Activated CD8-positive, alpha-beta memory T cell treated with anti-CD3 and anti-CD28 coated beads, Interleukin-2, amount 10 ng/mL, durations not matched to agents 7 days and 5 days (primary cell): ENCODE measurements at regions not wholly inside any gene's neighbourhood (a gene's known extent, or its start where the extent isn't known, plus 50 kb on each side); places are given as distances from the start of the nearest gene placed in this dataset.
A peak's percentile ranks its signal among the peaks of the same experiment; 100 is the strongest.

Source experiments
- ATAC-seq: fragments of 150-1000 bp; cut with Tn5 transposase; one replicate; pipeline ENCODE4 v1.10.0; 2021; ENCODE audit warnings: moderate library complexity
- CTCF ChIA-PET: fragments of 350-600 bp; sonication (Branson Sonifier 250); formaldehyde crosslinking; loops from one replicate; lab custom pipeline; 2021; ENCODE audit warnings: antibody characterized with exemption; lab: Charles Lee
- DNase-seq: peaks from one replicate; pipeline ENCODE4 v3.0.0-alpha.2; 2020
- H3K27ac Mint-ChIP-seq: one replicate; pipeline ENCODE4 v1.8.0; 2021; ENCODE audit warnings: mild to moderate bottlenecking, mixed read lengths
- H3K27me3 Mint-ChIP-seq: one replicate; pipeline ENCODE4 v1.8.0; 2021; ENCODE audit warnings: mixed read lengths
- H3K36me3 Mint-ChIP-seq: one replicate; pipeline ENCODE4 v1.8.0; 2021; ENCODE audit warnings: mild to moderate bottlenecking, mixed read lengths
- H3K4me1 Mint-ChIP-seq: one replicate; pipeline ENCODE4 v1.8.0; 2021; ENCODE audit warnings: mixed read lengths
- H3K4me3 Mint-ChIP-seq: one replicate; pipeline ENCODE4 v1.8.0; 2021; ENCODE audit warnings: mild to moderate bottlenecking, moderate library complexity, mixed read lengths
- H3K9me3 Mint-ChIP-seq: one replicate; pipeline ENCODE4 v1.8.0; 2022; ENCODE audit warnings: low read depth, mixed read lengths

DNA sequence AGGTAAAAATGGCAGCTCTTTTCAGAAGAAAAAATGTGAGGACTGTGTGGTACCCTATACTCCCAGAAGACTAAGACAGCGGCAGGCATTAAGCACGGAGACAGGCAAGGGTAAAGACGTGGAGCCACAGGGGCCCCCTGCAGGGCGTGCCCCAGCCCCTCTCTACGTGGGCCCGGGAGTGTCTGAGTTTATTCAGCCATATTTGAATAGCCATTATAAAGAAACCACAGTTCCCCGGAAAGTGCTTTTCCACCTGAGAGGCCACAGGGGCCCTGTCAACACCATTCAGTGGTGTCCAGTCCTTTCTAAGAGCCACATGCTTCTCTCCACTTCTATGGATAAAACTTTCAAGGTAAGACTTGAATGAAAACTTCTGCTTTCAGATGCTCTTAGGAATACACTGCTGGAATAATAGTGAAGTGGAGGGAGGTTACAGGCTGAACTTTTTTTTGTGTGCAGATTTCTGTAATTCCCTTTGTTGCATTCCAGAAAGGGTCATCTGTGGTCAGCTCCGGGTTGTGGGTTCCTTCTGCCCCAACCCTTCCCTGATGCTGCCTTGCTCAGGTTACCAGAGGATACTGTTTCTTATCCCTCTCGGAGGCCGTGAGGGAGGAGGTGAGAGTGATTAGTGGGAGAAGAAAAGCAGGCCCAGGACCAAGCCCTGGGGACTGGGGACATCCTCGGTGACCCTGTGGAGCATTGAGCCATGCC is 58.4 kb downstream of the SLC25A47 start:
- no peaks in the 10 kb centered on the region for H3K27me3 Mint-ChIP-seq
- H3K36me3 Mint-ChIP-seq = no peaks in the 10 kb centered on the region
- CTCF ChIA-PET = interaction anchor here (4.4 to 10.2 kb wide), 4 partner anchors 14 to 273 kb away, joined by 30 to 177 read pairs (median 80); no protein-coding TSS in a partner anchor
- H3K27ac Mint-ChIP-seq = no peak overlapping the region
- peaks cover 19% of the 10 kb centered on the region for H3K4me1 Mint-ChIP-seq
- H3K4me3 Mint-ChIP-seq = no peak overlapping the region
- DNase-seq (no peak), ATAC-seq (no peak)
- no peaks in the 10 kb centered on the region for H3K9me3 Mint-ChIP-seq

DNA sequence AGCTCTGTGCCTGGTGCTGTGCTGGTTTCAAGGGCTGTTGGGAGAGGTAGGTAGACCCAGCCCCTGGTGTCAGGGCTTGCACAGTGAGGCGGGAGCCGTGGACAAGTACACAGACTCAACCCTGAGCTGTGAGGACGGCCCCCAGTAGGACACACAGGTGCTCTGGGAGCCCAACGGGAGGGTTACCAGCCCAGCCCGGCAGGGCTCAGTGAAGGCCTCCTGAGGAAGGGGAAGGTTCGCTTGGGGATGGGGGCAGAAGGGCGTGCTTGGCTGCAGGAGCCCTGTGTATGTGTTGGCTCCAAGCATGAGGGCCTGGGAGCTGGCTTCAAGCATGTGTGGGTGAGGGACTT is 58.9 kb downstream of the SLC25A47 start:
- Mint-ChIP-seq H3K4me3 (no peak overlapping the region), H3K27ac (no peak overlapping the region), H3K27me3 (no peaks in the 10 kb centered on the region), H3K4me1 (peaks cover 13% of the 10 kb centered on the region), H3K36me3 (no peaks in the 10 kb centered on the region), H3K9me3 (no peaks in the 10 kb centered on the region)
- ATAC-seq (no peak), DNase-seq (no peak)
- CTCF ChIA-PET = interaction anchor here (1.1 to 10.2 kb wide), 12 partner anchors 13 to 281 kb away, joined by 3 to 177 read pairs (median 7); no protein-coding TSS in a partner anchor

DNA sequence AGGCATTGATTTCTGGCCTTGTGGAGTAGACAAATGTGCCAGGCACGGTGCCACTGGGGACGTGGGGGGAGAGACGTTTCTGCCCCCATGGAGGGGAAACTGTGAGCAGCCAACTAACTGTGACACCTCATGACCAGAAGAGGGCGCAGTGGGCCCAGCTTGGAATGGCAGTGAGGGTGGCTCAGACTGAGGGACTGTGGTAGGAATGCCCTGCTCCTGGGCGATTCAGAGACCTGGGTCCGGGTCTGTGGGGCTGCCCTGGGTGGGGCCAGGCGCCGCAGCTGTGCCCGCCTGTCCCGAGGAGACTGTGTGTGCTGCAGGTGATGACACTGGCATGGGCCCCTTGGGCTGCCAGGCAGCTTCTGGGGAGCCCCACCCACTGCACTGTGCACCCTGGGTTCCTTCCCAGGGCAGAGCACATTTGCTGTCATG is 60.6 kb downstream of the SLC25A47 start:
- Mint-ChIP-seq H3K27ac (no peak overlapping the region), H3K27me3 (no peaks in the 10 kb centered on the region), H3K4me1 (peaks cover 6% of the 10 kb centered on the region), H3K36me3 (no peaks in the 10 kb centered on the region), H3K4me3 (no peak overlapping the region), H3K9me3 (no peaks in the 10 kb centered on the region)
- ATAC-seq = peak; percentile 88
- CTCF ChIA-PET = interaction anchor here (0.8 to 10.2 kb wide), 32 partner anchors 9 to 277 kb away, joined by 3 to 177 read pairs (median 5); a partner anchor contains a TSS
- peak; percentile 77 for DNase-seq

DNA sequence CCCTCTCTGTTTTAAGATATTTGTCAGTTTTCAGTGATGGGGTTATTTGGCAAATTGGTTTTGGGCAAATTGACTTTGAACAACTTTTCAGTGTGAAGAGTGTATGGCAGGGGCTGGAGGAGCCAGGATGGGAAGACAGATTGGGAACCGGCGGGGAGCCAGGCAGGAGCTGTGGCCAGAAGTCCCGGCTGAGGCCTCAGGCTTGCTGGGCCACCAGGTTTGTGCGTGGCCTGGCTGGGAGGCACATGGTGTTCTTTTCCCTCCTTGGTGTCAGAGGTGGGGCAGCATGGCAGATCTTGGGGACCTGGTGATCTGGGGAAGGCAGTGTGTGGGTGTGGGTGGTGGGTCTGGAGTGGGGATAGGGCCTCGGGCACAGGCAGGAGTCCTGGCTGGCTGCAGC is 61.1 kb downstream of the SLC25A47 start:
- H3K27ac Mint-ChIP-seq = peak overlapping the region; percentile 44
- H3K27me3 Mint-ChIP-seq = no peaks in the 10 kb centered on the region
- DNase-seq (no peak), ATAC-seq (no peak)
- peaks cover 4% of the 10 kb centered on the region for H3K4me1 Mint-ChIP-seq
- H3K36me3 Mint-ChIP-seq = no peaks in the 10 kb centered on the region
- no peak overlapping the region for H3K4me3 Mint-ChIP-seq
- CTCF ChIA-PET = interaction anchor here (1.0 to 10.2 kb wide), 29 partner anchors 9 to 402 kb away, joined by 3 to 177 read pairs (median 5); a partner anchor contains a TSS
- no peaks in the 10 kb centered on the region for H3K9me3 Mint-ChIP-seq

DNA sequence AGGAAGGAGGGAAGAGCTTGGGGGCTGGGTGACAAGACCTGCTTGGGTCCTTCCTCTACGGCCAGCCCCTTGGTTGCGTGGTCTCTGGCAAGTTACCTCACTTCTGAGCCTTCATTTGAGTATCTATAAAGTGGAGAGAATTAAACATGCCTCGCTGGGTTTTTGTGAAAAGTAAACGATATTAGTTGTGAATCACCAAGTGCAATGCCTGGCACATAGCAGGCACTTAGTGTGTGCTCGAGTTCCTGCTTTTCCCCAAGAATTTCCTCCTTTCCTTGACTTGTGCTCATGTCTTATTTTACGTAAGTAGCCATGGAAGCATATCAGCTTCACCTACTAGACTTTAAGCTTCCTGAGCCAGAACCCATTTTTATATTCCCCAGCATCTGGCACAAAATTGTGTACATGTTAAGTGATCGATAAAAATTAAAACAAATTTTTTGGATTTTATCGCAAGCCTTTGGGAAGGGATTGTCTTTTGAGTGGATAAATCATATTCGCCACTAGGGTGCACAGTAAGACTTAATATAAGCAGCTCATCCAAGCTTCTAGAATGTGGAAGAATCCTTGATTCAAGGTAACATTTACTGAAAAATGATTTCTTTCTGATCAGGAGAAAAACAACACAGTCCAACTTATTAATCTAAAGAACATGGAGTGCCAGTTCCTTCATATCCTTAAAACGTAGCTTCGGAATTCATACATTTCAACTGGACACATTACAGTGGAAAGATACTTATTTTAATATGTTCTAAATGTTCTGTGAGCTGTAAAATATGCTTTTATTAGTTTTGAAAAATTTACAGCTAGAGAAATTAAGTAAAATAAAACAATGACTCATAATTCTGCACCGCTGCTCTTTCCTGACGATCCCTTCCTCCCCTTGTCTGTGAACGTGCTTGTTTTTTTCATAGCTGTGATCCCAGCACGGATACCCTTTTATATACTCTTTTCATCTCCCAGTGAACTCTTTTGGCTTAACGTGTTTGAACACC is 62.0 kb downstream of the SLC25A47 start:
- Mint-ChIP-seq H3K27me3 (no peaks in the 10 kb centered on the region), H3K4me3 (no peak overlapping the region), H3K27ac (no peak overlapping the region), H3K36me3 (no peaks in the 10 kb centered on the region), H3K9me3 (no peaks in the 10 kb centered on the region), H3K4me1 (peaks cover 4% of the 10 kb centered on the region)
- DNase-seq = no peak
- ATAC-seq = no peak
- CTCF ChIA-PET = interaction anchor here (0.7 to 10.2 kb wide), 33 partner anchors 10 to 1242 kb away, joined by 3 to 177 read pairs (median 4); a partner anchor contains a TSS

DNA sequence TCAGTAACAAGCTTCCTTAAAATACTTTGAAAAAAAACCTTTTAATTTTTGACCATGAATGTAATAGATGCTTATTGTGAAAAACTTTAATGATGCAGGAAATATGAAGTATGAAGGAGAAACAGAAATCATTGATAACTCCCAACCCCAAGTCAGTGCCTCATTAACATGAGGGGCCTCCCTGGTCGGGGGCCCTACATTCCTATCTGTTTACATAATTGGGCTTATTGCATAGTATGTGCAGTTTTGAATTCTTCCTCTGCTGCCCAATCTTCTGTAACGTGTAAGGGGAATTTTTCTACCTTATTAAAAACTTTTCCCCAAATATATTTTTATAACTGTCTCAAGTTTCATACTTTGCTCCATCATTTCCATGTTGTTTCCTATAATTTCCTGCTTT is 63.0 kb downstream of the SLC25A47 start:
- H3K27ac Mint-ChIP-seq = no peak overlapping the region
- no peaks in the 10 kb centered on the region for H3K9me3 Mint-ChIP-seq
- no peaks in the 10 kb centered on the region for H3K27me3 Mint-ChIP-seq
- peaks cover 4% of the 10 kb centered on the region for H3K4me1 Mint-ChIP-seq
- no peak for DNase-seq
- ATAC-seq = no peak
- H3K4me3 Mint-ChIP-seq = no peak overlapping the region
- CTCF ChIA-PET = interaction anchor here (0.6 to 10.2 kb wide), 13 partner anchors 9 to 1241 kb away, joined by 3 to 177 read pairs (median 4); no protein-coding TSS in a partner anchor
- no peaks in the 10 kb centered on the region for H3K36me3 Mint-ChIP-seq

DNA sequence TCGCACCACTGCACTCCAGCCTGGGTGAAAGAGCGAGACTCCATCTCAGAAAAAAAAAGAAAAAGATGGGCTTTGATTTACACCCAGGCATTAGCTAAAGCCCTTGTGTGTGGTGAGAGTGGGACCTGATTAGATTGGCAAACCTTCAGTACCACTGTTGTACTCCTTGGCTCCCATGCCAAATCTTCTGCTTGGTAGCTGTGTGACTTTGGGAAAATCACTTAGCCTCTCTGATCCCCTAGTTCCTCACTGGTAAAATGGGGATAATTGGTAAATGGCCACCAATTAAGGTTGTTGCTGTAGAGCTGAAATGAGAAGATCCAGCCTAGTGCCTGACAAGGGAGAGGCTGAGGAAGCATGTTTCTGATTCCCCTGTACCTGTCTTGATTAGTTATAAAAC is 63.7 kb downstream of the SLC25A47 start:
- Mint-ChIP-seq H3K4me3 (no peak overlapping the region), H3K27me3 (no peaks in the 10 kb centered on the region), H3K4me1 (peaks cover 4% of the 10 kb centered on the region), H3K9me3 (no peaks in the 10 kb centered on the region), H3K36me3 (no peaks in the 10 kb centered on the region), H3K27ac (no peak overlapping the region)
- CTCF ChIA-PET = interaction anchor here (1.0 to 10.2 kb wide), 5 partner anchors 9 to 268 kb away, joined by 3 to 177 read pairs (median 6); no protein-coding TSS in a partner anchor
- ATAC-seq = no peak
- no peak for DNase-seq

DNA sequence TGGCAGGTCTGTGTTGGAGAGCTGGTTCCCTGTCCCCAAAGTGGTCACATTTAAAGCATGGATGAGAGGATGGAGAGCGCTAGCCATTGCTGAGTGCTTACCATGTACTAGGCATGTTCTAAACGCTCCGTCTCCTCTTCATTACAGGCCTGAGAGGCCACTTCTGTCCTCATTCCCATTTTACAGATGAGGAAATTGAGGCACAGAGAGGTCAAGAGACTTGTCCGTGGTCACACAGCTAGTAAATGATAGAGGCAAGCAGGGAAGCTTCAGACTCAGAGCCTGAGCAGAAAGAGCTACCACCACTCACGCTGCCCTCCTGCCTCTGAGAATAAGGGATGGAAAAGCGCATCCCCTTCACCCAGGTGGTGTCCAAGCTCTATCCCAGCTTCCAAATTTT is 64.3 kb downstream of the SLC25A47 start:
- H3K9me3 Mint-ChIP-seq = no peaks in the 10 kb centered on the region
- H3K4me3 Mint-ChIP-seq = no peak overlapping the region
- H3K27me3 Mint-ChIP-seq = no peaks in the 10 kb centered on the region
- CTCF ChIA-PET = interaction anchor here (1.0 to 10.2 kb wide), 5 partner anchors 10 to 267 kb away, joined by 3 to 177 read pairs (median 6); no protein-coding TSS in a partner anchor
- peaks cover 4% of the 10 kb centered on the region for H3K4me1 Mint-ChIP-seq
- H3K27ac Mint-ChIP-seq = no peak overlapping the region
- ATAC-seq (no peak), DNase-seq (no peak)
- H3K36me3 Mint-ChIP-seq = no peaks in the 10 kb centered on the region

DNA sequence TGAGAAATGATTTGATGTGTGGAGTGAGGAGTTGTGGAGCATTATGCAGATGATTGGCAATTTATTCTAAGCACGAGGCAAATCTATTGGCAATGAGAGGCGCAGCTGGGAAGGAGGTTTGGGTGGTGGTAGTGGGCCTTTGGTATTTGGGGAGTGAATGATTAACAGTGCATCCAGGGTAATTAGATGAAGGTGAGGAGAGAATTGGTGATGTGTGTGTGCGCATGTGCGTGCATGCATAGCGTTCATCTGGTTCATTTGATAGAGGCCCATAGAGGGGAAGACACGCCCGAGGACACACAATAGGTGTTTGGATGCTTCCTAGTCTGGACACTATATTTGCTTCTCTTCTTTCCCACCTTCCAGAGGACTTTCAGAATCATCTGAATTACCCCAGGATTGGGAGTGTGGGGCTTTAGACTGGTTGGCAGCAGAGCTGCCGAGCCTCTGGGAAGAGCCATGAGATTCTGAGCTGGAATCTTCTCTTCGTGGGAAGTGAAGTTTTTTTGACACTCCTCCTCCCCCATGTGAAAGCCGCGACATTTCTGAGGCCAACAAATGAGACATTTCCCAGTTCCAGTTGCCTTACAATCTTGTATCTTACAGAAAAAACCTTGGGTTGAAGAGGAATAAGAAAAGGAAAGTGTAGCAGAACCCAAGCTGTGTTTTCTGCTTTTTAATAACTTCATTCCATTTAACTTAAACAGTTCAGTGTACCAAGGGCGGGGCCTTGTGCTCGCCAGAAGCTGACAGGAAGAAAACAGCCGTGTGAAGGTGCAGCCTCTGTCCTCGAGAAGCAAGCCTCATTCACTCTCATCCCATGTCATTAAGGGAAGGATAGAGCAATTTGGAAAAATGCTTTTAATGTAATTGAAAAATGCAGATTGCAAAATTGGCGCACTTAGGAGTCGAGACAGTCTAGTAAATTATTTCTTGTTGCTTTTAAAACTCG is 65.2 kb downstream of the SLC25A47 start:
- Mint-ChIP-seq H3K27ac (no peak overlapping the region), H3K4me3 (no peak overlapping the region), H3K36me3 (no peaks in the 10 kb centered on the region), H3K9me3 (no peaks in the 10 kb centered on the region), H3K4me1 (peaks cover 4% of the 10 kb centered on the region), H3K27me3 (no peaks in the 10 kb centered on the region)
- ATAC-seq (no peak), DNase-seq (no peak)
- CTCF ChIA-PET = interaction anchor here (1.3 to 10.2 kb wide), 3 partner anchors 9 to 257 kb away, joined by 3 to 177 read pairs (median 6); no protein-coding TSS in a partner anchor

DNA sequence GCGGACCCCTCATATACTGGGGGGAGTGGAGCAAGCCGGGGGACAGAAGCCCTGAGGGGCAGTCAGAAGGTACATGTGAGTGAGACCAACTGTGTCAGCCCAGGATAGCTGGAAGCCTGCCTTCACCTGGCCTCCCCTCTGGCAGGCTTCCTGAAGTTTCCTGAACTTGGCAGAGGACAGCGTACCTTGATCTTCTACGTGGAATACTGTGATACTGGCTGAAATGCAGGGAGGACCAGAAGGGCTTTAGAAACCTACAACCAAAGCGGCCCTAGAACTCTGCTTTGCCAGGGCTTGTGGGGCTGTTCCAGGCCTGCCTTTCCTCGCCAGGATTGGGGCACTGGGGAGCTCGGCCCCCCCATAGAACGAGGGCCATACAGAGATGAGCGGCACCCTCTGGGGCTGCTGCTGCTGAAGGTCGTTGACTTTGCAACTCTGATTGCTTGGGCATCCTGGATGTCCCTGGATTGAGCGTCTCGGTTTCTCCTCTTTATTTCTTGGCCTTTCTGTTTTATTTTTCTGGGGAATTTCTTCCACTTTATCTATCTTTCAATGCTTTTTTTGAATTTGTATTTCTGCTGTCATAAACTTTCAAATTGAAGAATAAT is 66.5 kb downstream of the SLC25A47 start:
- no peak for ATAC-seq
- Mint-ChIP-seq H3K4me3 (no peak overlapping the region), H3K4me1 (no peaks in the 10 kb centered on the region), H3K27me3 (no peaks in the 10 kb centered on the region), H3K27ac (no peak overlapping the region), H3K36me3 (no peaks in the 10 kb centered on the region), H3K9me3 (no peaks in the 10 kb centered on the region)
- CTCF ChIA-PET = interaction anchor here (0.9 to 1.4 kb wide), 3 partner anchors 10 to 256 kb away, joined by 3 to 5 read pairs (median 3); no protein-coding TSS in a partner anchor
- DNase-seq = no peak

DNA sequence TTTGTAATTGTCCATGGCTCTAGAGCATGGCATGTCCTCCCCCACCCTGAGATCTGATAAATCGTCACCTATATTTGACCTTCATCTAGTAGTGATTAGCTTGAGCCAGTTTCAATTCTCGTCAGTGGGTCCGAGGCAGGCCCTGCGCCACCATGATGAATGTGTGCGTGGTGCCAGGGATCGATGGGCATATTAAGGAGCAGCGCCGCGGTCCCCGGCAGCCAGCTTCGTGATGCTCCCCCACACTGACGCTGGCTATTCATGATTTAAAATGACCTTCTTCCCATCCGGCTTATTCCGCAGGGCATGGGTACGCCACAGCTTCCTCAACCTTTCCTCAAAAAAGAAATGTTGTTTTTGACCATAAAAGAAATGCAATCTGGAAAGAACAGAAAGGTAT is 68.0 kb downstream of the SLC25A47 start:
- ATAC-seq = no peak

DNA sequence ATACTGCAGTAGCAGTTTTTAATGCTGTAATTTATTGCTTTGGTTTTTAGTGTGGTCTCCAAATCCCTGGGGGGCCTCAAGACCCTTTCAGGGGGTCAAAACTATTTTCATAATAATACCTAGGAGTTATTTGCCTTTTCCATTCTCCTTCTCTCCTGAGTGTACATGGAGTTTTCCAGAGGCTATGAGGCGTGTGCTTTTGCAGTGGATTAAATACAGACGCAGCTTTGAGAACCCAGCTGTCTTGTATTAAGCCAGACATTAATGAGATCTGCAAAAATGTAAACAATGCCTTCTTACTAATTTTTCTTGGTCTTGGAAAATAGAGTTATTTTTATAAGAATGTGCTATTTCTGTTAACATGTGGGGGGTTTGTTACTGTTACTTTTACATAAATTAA is 68.6 kb downstream of the SLC25A47 start:
- Mint-ChIP-seq H3K27me3 (no peaks in the 10 kb centered on the region), H3K27ac (no peak overlapping the region), H3K4me1 (no peaks in the 10 kb centered on the region), H3K36me3 (no peaks in the 10 kb centered on the region), H3K9me3 (no peaks in the 10 kb centered on the region), H3K4me3 (no peak overlapping the region)
- CTCF ChIA-PET = interaction anchor here (1.4 kb wide), 1 partner anchor 8 kb away, joined by 5 read pairs; no protein-coding TSS in a partner anchor
- no peak for ATAC-seq
- no peak for DNase-seq

More for the DNA sequence above, 68.0 kb downstream of the SLC25A47 start:
- CTCF ChIA-PET = interaction anchor here (0.9 to 1.4 kb wide), 2 partner anchors 9 to 11 kb away, joined by 3 to 5 read pairs; no protein-coding TSS in a partner anchor
- Mint-ChIP-seq H3K36me3 (no peaks in the 10 kb centered on the region), H3K4me3 (no peak overlapping the region), H3K27me3 (no peaks in the 10 kb centered on the region), H3K9me3 (no peaks in the 10 kb centered on the region), H3K4me1 (no peaks in the 10 kb centered on the region), H3K27ac (no peak overlapping the region)
- DNase-seq = no peak
